Natural killer cell (primary cell): ENCODE measurements at regions not wholly inside any gene's neighbourhood (a gene's known extent, or its start where the extent isn't known, plus 50 kb on each side); places are given as distances from the start of the nearest gene placed in this dataset.

ENCODE experiments used
- ATAC-seq, 3 donors: fragments of 150-1000 bp in 2 of 3; fragments of 200-7000 bp in 1 of 3; cut with Tn5 transposase; 1 replicate in 1 of 3; 2 replicates in 2 of 3; pipeline ENCODE4 v1.10.0; 2021; ENCODE audit warnings: mild to moderate bottlenecking in 2 of 3, moderate library complexity in 2 of 3
- DNase-seq, 2 donors: peaks; one replicate each; pipeline versions ENCODE4 v3.0.0 to v3.0.0-alpha.2; 2013 to 2021; ENCODE audit warnings: mixed read lengths in 1 of 2
- H3K27ac ChIP-seq: one replicate; pipeline ENCODE4 v1.5.1; 2013; ENCODE audit warnings: mild to moderate bottlenecking, low read length
- H3K27me3 ChIP-seq: one replicate; pipeline ENCODE4 v1.6.1; 2013; ENCODE audit warnings: low read length; ENCODE audit not compliant: control insufficient read depth, insufficient read depth
- H3K36me3 ChIP-seq: one replicate; pipeline ENCODE4 v1.6.1; 2013; ENCODE audit warnings: low read length; ENCODE audit not compliant: control insufficient read depth, insufficient read depth
- H3K4me1 ChIP-seq: one replicate; pipeline ENCODE4 v1.6.1; 2013; ENCODE audit warnings: low read length; ENCODE audit not compliant: control insufficient read depth, insufficient read depth
- H3K4me3 ChIP-seq: one replicate; pipeline ENCODE4 v1.5.1; 2013; ENCODE audit warnings: low read length
- H3K9me3 ChIP-seq: one replicate; pipeline ENCODE4 v1.6.1; 2013; ENCODE audit warnings: low read length; ENCODE audit not compliant: control insufficient read depth, insufficient read depth
- H3K27ac Mint-ChIP-seq, 2 donors: one replicate each; pipeline ENCODE4 v1.8.0; 2022; ENCODE audit warnings: mild to moderate bottlenecking in 2 of 2, mixed read lengths in 2 of 2, moderate library complexity in 1 of 2
- H3K27me3 Mint-ChIP-seq, 2 donors: one replicate each; pipeline ENCODE4 v1.8.0; 2022; ENCODE audit warnings: low read depth in 2 of 2, mixed read lengths in 2 of 2
- H3K36me3 Mint-ChIP-seq: one replicate; pipeline ENCODE4 v1.8.0; 2022; ENCODE audit warnings: mixed read lengths
- H3K4me1 Mint-ChIP-seq, 2 donors: one replicate each; pipeline ENCODE4 v1.8.0; 2022; ENCODE audit warnings: mixed read lengths in 2 of 2
- H3K4me3 Mint-ChIP-seq: one replicate; pipeline ENCODE4 v1.8.0; 2022; ENCODE audit warnings: mild to moderate bottlenecking, moderate library complexity, mixed read lengths
- H3K9me3 Mint-ChIP-seq, 2 donors: one replicate each; pipeline ENCODE4 v1.8.0; 2022; ENCODE audit warnings: mixed read lengths in 2 of 2
- CTCF ChIP-seq: fragments of 200-600 bp; IDR thresholded peaks from one replicate; pipeline ENCODE4 v1.8.0; 2022; ENCODE audit warnings: antibody characterized with exemption
- WGBS: methylation state at CpG from one replicate; pipeline ENCODE4 v1.1.7; 2013; ENCODE audit warnings: missing lambda C conversion rate; ENCODE audit not compliant: insufficient coverage; 5-methylcytosine and 5-hydroxymethylcytosine counted together
- intact Hi-C: fragments of 100-400 bp; cut with micrococcal nuclease; formaldehyde crosslinking; loops from one replicate; pipeline ENCODE4 v1.14.2; 2022

GRCh38 chr2:192444286-192444838 is 249.6 kb upstream of the TMEFF2 start:
- H3K36me3 ChIP-seq: no peaks in the 10 kb centered on the region
- no peaks in the 10 kb centered on the region for H3K9me3 ChIP-seq
- TF ChIP-seq CTCF: no peak
- peaks cover 2 to 15% of the 10 kb centered on the region in 2 donors for H3K9me3 Mint-ChIP-seq
- ATAC-seq (no peak), DNase-seq (no peak)
- no peaks in the 10 kb centered on the region for H3K36me3 Mint-ChIP-seq
- H3K4me3 ChIP-seq: no peak overlapping the region
- 79% methylated on average over 6 of the region's 7 CpGs for WGBS
- no peaks in the 10 kb centered on the region for H3K4me1 Mint-ChIP-seq
- H3K4me1 ChIP-seq: no peaks in the 10 kb centered on the region
- no peak overlapping the region for H3K27ac Mint-ChIP-seq
- no peaks in the 10 kb centered on the region for H3K27me3 ChIP-seq
- H3K4me3 Mint-ChIP-seq: no peak overlapping the region
- no peaks in the 10 kb centered on the region for H3K27me3 Mint-ChIP-seq
- intact Hi-C loops: no loop called here
- H3K27ac ChIP-seq: no peak overlapping the region

GRCh38 chr2:192443831-192444230 is 249.1 kb upstream of the TMEFF2 start:
- Mint-ChIP-seq H3K9me3 (peaks cover 2 to 14% of the 10 kb centered on the region in 2 donors), H3K4me3 (no peak overlapping the region), H3K27me3 (no peaks in the 10 kb centered on the region), H3K27ac (no peak overlapping the region), H3K36me3 (no peaks in the 10 kb centered on the region), H3K4me1 (no peaks in the 10 kb centered on the region)
- DNase-seq (no peak), ATAC-seq (no peak)
- Histone ChIP-seq H3K4me3 (no peak overlapping the region), H3K36me3 (no peaks in the 10 kb centered on the region), H3K27me3 (no peaks in the 10 kb centered on the region), H3K4me1 (no peaks in the 10 kb centered on the region), H3K27ac (no peak overlapping the region), H3K9me3 (no peaks in the 10 kb centered on the region)
- no CpG with 5 or more reads among the region's 2 CpGs for WGBS
- TF ChIP-seq CTCF: no peak
- intact Hi-C loops: no loop called here

- no peak overlapping the region for H3K4me3 Mint-ChIP-seq
- WGBS: no CpG with 5 or more reads among the region's 1 CpG
- intact Hi-C loops: no loop called here
Measured at GRCh38 chr2:192438239-192438638, 243.5 kb upstream of the TMEFF2 start.

More at GRCh38 chr2:192438239-192438638, 243.5 kb upstream of the TMEFF2 start:
- Histone ChIP-seq H3K4me1 (no peaks in the 10 kb centered on the region), H3K27me3 (no peaks in the 10 kb centered on the region), H3K27ac (no peak overlapping the region), H3K9me3 (no peaks in the 10 kb centered on the region), H3K36me3 (no peaks in the 10 kb centered on the region), H3K4me3 (no peak overlapping the region)
- H3K36me3 Mint-ChIP-seq: no peaks in the 10 kb centered on the region
- TF ChIP-seq CTCF: no peak
- no peaks in the 10 kb centered on the region for H3K4me1 Mint-ChIP-seq
- no peak overlapping the region for H3K27ac Mint-ChIP-seq
- DNase-seq (no peak), ATAC-seq (no peak)
- H3K9me3 Mint-ChIP-seq: peaks cover 2 to 11% of the 10 kb centered on the region in 2 donors
- H3K27me3 Mint-ChIP-seq: no peaks in the 10 kb centered on the region
